ENCODE measurements at regions not wholly inside any gene's neighbourhood (a gene's known extent, or its start where the extent isn't known, plus 50 kb on each side); places are given as distances from the start of the nearest gene placed in this dataset.

DNA sequence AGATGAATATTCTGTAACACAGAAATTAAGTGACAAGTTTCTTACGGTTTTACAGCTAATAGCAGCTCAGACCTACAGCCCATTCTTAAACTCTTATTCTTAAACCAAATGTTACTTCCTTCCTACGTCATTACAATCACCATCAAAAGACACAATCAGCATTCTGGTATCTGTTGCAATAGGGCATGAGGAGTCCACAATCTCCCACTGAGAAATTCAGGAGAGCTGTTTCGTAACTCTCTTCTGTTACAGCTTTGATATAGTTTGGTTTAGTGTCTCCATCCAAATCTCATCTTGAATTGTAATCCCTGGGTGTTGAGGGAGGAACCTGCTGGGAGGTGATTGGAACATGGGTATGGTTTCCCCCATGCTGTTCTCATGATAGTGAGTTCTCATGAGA is 163.4 kb downstream of the GAS1 start:
- Histone ChIP-seq H3K9me3 (ENCODE audit: control insufficient read depth in 2 of 3, insufficient read depth in 1 of 3, low read length in 3 of 3) (no peaks in the 10 kb centered on the region), H3K9ac (ENCODE audit: low read length in 3 of 3) (no peak overlapping the region), H3K27ac (ENCODE audit: low read depth in 2 of 2, low read length in 2 of 2) (no peak overlapping the region), H3K4me1 (ENCODE audit: control insufficient read depth in 2 of 3, insufficient read depth in 2 of 3, low read depth in 1 of 3, low read length in 3 of 3) (no peaks in the 10 kb centered on the region), H3K4me3 (ENCODE audit: low read length in 3 of 3) (no peak overlapping the region), H3K27me3 (ENCODE audit: control insufficient read depth, insufficient read depth, low read length) (no peaks in the 10 kb centered on the region), H3K36me3 (ENCODE audit: control insufficient read depth in 2 of 3, insufficient read depth in 3 of 3, low read length in 3 of 3) (no peaks in the 10 kb centered on the region)
- TF ChIP-seq, protein P1, sequence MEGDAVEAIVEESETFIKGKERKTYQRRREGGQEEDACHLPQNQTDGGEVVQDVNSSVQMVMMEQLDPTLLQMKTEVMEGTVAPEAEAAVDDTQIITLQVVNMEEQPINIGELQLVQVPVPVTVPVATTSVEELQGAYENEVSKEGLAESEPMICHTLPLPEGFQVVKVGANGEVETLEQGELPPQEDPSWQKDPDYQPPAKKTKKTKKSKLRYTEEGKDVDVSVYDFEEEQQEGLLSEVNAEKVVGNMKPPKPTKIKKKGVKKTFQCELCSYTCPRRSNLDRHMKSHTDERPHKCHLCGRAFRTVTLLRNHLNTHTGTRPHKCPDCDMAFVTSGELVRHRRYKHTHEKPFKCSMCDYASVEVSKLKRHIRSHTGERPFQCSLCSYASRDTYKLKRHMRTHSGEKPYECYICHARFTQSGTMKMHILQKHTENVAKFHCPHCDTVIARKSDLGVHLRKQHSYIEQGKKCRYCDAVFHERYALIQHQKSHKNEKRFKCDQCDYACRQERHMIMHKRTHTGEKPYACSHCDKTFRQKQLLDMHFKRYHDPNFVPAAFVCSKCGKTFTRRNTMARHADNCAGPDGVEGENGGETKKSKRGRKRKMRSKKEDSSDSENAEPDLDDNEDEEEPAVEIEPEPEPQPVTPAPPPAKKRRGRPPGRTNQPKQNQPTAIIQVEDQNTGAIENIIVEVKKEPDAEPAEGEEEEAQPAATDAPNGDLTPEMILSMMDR (IDR thresholded peaks at IDR 0.05; ENCODE audit: borderline replicate concordance, extremely low read depth, insufficient read depth), result no peak
- intact Hi-C loops (cut with DNase I), result no loop called here
- FAIRE-seq (no peak), DNase-seq (no peak)

DNA sequence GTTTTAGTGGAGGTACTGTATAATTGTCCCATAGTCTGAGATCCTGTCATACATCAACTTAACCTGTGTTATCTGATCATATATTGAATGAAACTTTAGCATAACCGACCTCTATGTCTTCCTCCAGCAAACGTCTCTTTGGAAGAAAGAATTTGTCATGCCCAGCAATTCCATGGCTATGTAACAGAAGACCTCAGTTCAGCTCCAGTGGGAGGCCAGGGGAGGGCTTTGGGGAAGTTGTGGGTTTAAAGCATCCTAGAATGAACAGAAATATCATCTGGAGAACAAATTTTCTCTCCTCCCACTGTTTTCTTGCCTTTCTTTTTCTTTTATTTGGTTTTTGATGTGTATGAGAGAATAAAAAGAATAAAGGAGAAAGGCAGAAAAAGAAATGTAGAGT is 164.5 kb downstream of the GAS1 start:
- intact Hi-C loops (cut with DNase I), result no loop called here
- DNase-seq, result no peak
- no peak for FAIRE-seq

DNA sequence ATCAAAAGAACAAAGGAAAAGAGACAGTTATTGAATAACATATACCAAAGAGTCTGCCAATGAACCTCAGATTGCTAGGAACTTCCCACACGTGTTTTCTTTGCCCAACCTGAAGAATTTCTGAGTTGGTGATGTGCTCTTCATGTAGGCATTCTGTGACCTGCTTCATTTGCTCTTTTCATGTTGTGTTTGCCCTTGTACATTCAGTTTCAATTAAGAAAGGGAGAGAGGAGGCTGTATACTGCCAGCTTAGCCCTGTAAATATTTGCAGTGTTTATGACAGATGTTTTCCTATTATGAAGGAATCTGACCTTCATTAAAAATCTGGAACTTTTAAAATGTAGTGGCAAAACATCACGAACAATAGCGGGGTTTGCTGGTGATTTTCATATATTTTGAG is 168.5 kb downstream of the GAS1 start:
- Histone ChIP-seq H3K4me1 (ENCODE audit: control insufficient read depth in 2 of 3, insufficient read depth in 2 of 3, low read depth in 1 of 3, low read length in 3 of 3) (no peaks in the 10 kb centered on the region), H3K9ac (ENCODE audit: low read length in 3 of 3) (no peak overlapping the region), H3K4me3 (ENCODE audit: low read length in 3 of 3) (no peak overlapping the region), H3K9me3 (ENCODE audit: control insufficient read depth in 2 of 3, insufficient read depth in 1 of 3, low read length in 3 of 3) (no peaks in the 10 kb centered on the region), H3K27me3 (ENCODE audit: control insufficient read depth, insufficient read depth, low read length) (no peaks in the 10 kb centered on the region), H3K36me3 (ENCODE audit: control insufficient read depth in 2 of 3, insufficient read depth in 3 of 3, low read length in 3 of 3) (no peaks in the 10 kb centered on the region), H3K27ac (ENCODE audit: low read depth in 2 of 2, low read length in 2 of 2) (no peak overlapping the region)
- intact Hi-C loops (cut with DNase I), result no loop called here
- TF ChIP-seq, protein P1 (IDR thresholded peaks at IDR 0.05; ENCODE audit: borderline replicate concordance, extremely low read depth, insufficient read depth), result no peak
- DNase-seq (no peak), FAIRE-seq (no peak)

More for the DNA sequence above, 164.5 kb downstream of the GAS1 start:
- Histone ChIP-seq H3K9ac (ENCODE audit: low read length in 3 of 3) (no peak overlapping the region), H3K4me3 (ENCODE audit: low read length in 3 of 3) (no peak overlapping the region), H3K27me3 (ENCODE audit: control insufficient read depth, insufficient read depth, low read length) (no peaks in the 10 kb centered on the region), H3K9me3 (ENCODE audit: control insufficient read depth in 2 of 3, insufficient read depth in 1 of 3, low read length in 3 of 3) (no peaks in the 10 kb centered on the region), H3K27ac (ENCODE audit: low read depth in 2 of 2, low read length in 2 of 2) (no peak overlapping the region), H3K4me1 (ENCODE audit: control insufficient read depth in 2 of 3, insufficient read depth in 2 of 3, low read depth in 1 of 3, low read length in 3 of 3) (no peaks in the 10 kb centered on the region), H3K36me3 (ENCODE audit: control insufficient read depth in 2 of 3, insufficient read depth in 3 of 3, low read length in 3 of 3) (no peaks in the 10 kb centered on the region)
- TF ChIP-seq, protein P1 (IDR thresholded peaks at IDR 0.05; ENCODE audit: borderline replicate concordance, extremely low read depth, insufficient read depth), result no peak

DNA sequence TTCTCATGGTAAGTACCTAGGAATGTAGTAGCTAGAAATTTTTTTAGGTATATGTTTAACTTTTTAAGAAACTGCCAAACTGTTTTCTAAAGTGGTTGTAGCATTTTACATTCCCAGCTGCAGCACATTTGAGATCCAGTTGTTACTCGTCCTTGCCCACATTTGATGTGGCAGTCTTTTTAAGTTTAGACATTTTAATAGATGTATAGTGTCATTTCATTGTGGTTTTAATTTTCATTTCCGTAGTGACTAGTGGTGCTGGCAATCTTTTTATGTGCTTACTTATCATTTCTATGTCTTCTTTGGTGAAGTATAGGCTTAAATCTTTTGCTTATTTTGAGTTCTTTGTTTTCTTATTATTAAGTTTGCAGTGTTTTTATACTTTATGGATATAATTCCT is 171.6 kb downstream of the GAS1 start:
- intact Hi-C loops (cut with DNase I), result no loop called here
- no peak overlapping the region for H3K27ac ChIP-seq (ENCODE audit: low read depth in 2 of 2, low read length in 2 of 2)
- TF ChIP-seq, protein P1 (IDR thresholded peaks at IDR 0.05; ENCODE audit: borderline replicate concordance, extremely low read depth, insufficient read depth), result no peak
- H3K9ac ChIP-seq (ENCODE audit: low read length in 3 of 3), result no peak overlapping the region
- no peak overlapping the region for H3K4me3 ChIP-seq (ENCODE audit: low read length in 3 of 3)
- H3K9me3 ChIP-seq (ENCODE audit: control insufficient read depth in 2 of 3, insufficient read depth in 1 of 3, low read length in 3 of 3), result no peaks in the 10 kb centered on the region
- no peak for DNase-seq
- no peaks in the 10 kb centered on the region for H3K4me1 ChIP-seq (ENCODE audit: control insufficient read depth in 2 of 3, insufficient read depth in 2 of 3, low read depth in 1 of 3, low read length in 3 of 3)
- H3K36me3 ChIP-seq (ENCODE audit: control insufficient read depth in 2 of 3, insufficient read depth in 3 of 3, low read length in 3 of 3), result no peaks in the 10 kb centered on the region
- no peak for FAIRE-seq
- H3K27me3 ChIP-seq (ENCODE audit: control insufficient read depth, insufficient read depth, low read length), result no peaks in the 10 kb centered on the region
